Esophagus muscularis mucosa (tissue), 4 donors: ENCODE measurements at regions not wholly inside any gene's neighbourhood (a gene's known extent, or its start where the extent isn't known, plus 50 kb on each side); places are given as distances from the start of the nearest gene placed in this dataset.

Experiments
- DNase-seq: peaks from one replicate; pipeline ENCODE4 v3.0.0-alpha.2; 2017; ENCODE audit errors: extremely low spot score
- H3K27ac ChIP-seq, 4 donors: fragments of 200-600 bp; sonication (generic); replicated peaks in 1 of 4; 1 replicate in 3 of 4; 2 replicates in 1 of 4; pipeline ENCODE4 v1.5.1; 2016 to 2019; ENCODE audit warnings: mild to moderate bottlenecking in 1 of 4
- H3K27me3 ChIP-seq, 4 donors: fragments of 200-600 bp; sonication (generic); one replicate each; pipeline versions ENCODE4 v1.5.1 to v1.6.0; 2016 to 2019
- H3K36me3 ChIP-seq, 4 donors: fragments of 200-600 bp; sonication (generic); one replicate each; pipeline ENCODE4 v1.5.1; 2016 to 2019
- H3K4me1 ChIP-seq, 4 donors: fragments of 200-600 bp; sonication (generic); one replicate each; pipeline ENCODE4 v1.5.1; 2016 to 2019
- H3K4me3 ChIP-seq, 4 donors: fragments of 200-600 bp; sonication (generic); 1 replicate in 2 of 4; 2 replicates in 2 of 4; pipeline ENCODE4 v1.5.1; 2016 to 2019; ENCODE audit warnings: mild to moderate bottlenecking in 4 of 4, moderate library complexity in 1 of 4
- H3K9me3 ChIP-seq, 4 donors: fragments of 200-600 bp; sonication (generic); 1 replicate in 3 of 4; 2 replicates in 1 of 4; pipeline ENCODE4 v1.5.1; 2016 to 2019
- EP300 ChIP-seq: sonication (generic); formaldehyde crosslinking; IDR thresholded peaks from one replicate; pipeline ENCODE4 v1.6.1; 2017; ENCODE audit warnings: antibody characterized with exemption
- POLR2A ChIP-seq: fragments of 450-650 bp; IDR thresholded peaks from one replicate; pipeline ENCODE4 v1.6.1; 2017; ENCODE audit warnings: antibody characterized with exemption, moderate library complexity, mild to moderate bottlenecking, low read depth
- POLR2AphosphoS5 ChIP-seq, 2 donors: sonication (generic); formaldehyde crosslinking; IDR thresholded peaks; one replicate each; pipeline ENCODE4 v1.6.1; 2017; ENCODE audit warnings: antibody characterized with exemption in 2 of 2
- WGBS: methylation state at CpG from one replicate; pipeline ENCODE4 v1.1.5; 2018; 5-methylcytosine and 5-hydroxymethylcytosine counted together
- intact Hi-C: fragments of 100-400 bp; cut with DNase I; formaldehyde crosslinking; loops from one replicate; pipeline ENCODE4 v1.15.1; 2023
- small RNA-seq, 3 donors: library from RNA; depleted of rRNA; stranded (forward); fragments of <200 nt; gene quantifications; one replicate each; pipeline ENCODE3, GENCODE V24; 2016
- TF ChIP-seq, protein P1 (sequence below), 3 experiments: fragments of 200-600 bp in 2 of 3; fragments of 450-650 bp in 1 of 3; sonication (generic) in 2 of 3; IDR thresholded peaks; one replicate each; pipeline ENCODE4 v1.5.1; 2017 to 2019; ENCODE audit warnings: antibody characterized with exemption in 3 of 3, mild to moderate bottlenecking in 2 of 3, moderate library complexity in 1 of 3

DNA sequence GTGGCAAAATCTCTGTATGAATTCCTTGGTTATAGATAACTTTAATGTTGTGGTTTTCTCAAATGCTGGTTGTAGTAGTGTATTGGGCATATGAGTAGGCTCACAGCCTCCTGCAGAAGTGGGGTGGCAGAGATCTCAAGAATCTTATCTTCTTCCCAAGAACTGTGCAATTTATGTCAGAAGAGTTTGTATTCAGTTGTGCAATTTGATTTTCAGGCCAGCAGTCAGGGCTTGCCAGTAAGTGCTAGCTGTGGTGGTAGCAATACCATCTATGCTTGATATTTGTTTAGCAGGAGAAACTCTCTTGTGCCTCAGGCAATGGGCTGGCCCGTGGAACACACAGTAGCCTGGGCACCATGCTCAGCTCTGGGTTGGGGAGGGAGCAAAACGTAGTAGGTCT lies 58.4 kb upstream of the GOLIM4 start:
- Histone ChIP-seq H3K27me3 (no peaks in the 10 kb centered on the region), H3K4me3 (no peak overlapping the region), H3K9me3 (peaks cover 0 to 13% (median 11%) of the 10 kb centered on the region in 4 donors), H3K36me3 (no peaks in the 10 kb centered on the region), H3K4me1 (no peaks in the 10 kb centered on the region), H3K27ac (no peak overlapping the region)
- 73% methylated on average over 2 of the region's 2 CpGs for WGBS
- DNase-seq = no peak
- TF ChIP-seq, protein P1, sequence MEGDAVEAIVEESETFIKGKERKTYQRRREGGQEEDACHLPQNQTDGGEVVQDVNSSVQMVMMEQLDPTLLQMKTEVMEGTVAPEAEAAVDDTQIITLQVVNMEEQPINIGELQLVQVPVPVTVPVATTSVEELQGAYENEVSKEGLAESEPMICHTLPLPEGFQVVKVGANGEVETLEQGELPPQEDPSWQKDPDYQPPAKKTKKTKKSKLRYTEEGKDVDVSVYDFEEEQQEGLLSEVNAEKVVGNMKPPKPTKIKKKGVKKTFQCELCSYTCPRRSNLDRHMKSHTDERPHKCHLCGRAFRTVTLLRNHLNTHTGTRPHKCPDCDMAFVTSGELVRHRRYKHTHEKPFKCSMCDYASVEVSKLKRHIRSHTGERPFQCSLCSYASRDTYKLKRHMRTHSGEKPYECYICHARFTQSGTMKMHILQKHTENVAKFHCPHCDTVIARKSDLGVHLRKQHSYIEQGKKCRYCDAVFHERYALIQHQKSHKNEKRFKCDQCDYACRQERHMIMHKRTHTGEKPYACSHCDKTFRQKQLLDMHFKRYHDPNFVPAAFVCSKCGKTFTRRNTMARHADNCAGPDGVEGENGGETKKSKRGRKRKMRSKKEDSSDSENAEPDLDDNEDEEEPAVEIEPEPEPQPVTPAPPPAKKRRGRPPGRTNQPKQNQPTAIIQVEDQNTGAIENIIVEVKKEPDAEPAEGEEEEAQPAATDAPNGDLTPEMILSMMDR (IDR thresholded peaks at IDR 0.05) = no peak
- no peak for TF ChIP-seq POLR2A
- no peak for TF ChIP-seq POLR2AphosphoS5 (IDR thresholded peaks at IDR 0.05)
- no peak for TF ChIP-seq EP300
- intact Hi-C loops = no loop called here

DNA sequence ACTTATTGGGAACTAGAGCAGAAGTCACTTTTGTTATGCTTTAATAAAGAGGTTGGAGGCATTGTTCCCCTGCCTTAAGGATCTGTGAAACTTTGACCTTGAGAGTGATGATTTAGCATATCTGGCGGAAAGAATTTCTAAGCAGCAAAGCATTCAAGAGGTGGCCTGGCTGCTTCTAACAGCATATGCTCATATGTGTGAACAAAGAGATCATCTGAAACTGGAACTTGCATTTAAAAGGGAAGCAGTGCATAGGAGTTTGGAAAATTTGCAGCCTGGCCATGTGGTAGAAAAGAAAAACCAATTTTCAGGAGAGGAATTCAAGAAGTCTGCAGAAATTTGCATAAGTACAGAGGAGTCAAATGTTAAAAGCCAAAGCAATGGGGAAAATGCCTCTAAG lies 56.4 kb upstream of the GOLIM4 start:
- Histone ChIP-seq H3K9me3 (peaks cover 0 to 13% (median 11%) of the 10 kb centered on the region in 4 donors), H3K4me3 (no peak overlapping the region), H3K27me3 (no peaks in the 10 kb centered on the region), H3K27ac (no peak overlapping the region), H3K36me3 (no peaks in the 10 kb centered on the region), H3K4me1 (no peaks in the 10 kb centered on the region)
- intact Hi-C loops = no loop called here
- no peak for DNase-seq
- TF ChIP-seq, protein P1 (IDR thresholded peaks at IDR 0.05) = no peak
- no peak for TF ChIP-seq POLR2A
- no peak for TF ChIP-seq POLR2AphosphoS5 (IDR thresholded peaks at IDR 0.05)
- no peak for TF ChIP-seq EP300
- 91% methylated on average over 1 of the region's 1 CpG for WGBS

Small RNA genes in the stretch of these regions (small RNA-seq; reads per million reads assigned to genes)
- gene MIR551B = 0 to 2.6 (median 0.83) reads per million in 3 donors
- 0 to 0.08 (median 0) reads per million in 3 donors for gene RNU2-20P
